Right renal cortex interstitium (tissue), 3 donors: ENCODE measurements at regions not wholly inside any gene's neighbourhood (a gene's known extent, or its start where the extent isn't known, plus 50 kb on each side); places are given as distances from the start of the nearest gene placed in this dataset.

Source experiments
- DNase-seq, 3 donors: peaks; one replicate each; pipeline ENCODE4 v3.0.0-alpha.2; 2013; ENCODE audit warnings: low read depth in 3 of 3, low spot score in 2 of 3

GRCh38 chr2:177072090-177072489 lies 140.5 kb upstream of the HNRNPA3 start:
- DNase-seq = no peak

- DNase-seq = no peak
Observed at GRCh38 chr2:177073611-177074010, 139.0 kb upstream of the HNRNPA3 start.

GRCh38 chr2:177074099-177074710 lies 138.4 kb upstream of the HNRNPA3 start:
- no peak for DNase-seq

- no peak for DNase-seq
Observed at GRCh38 chr2:177075254-177075653, 137.3 kb upstream of the HNRNPA3 start.

GRCh38 chr2:177076636-177077179 lies 135.9 kb upstream of the HNRNPA3 start:
- no peak for DNase-seq

- no peak for DNase-seq
Observed at GRCh38 chr2:177077778-177078177, 134.8 kb upstream of the HNRNPA3 start.

GRCh38 chr2:177078416-177078815 lies 134.2 kb upstream of the HNRNPA3 start:
- DNase-seq = no peak

- no peak for DNase-seq
Observed at GRCh38 chr2:177078855-177079254, 133.7 kb upstream of the HNRNPA3 start.

- DNase-seq = no peak
Observed at GRCh38 chr2:177080746-177081284, 131.8 kb upstream of the HNRNPA3 start.

- DNase-seq = no peak
Observed at GRCh38 chr2:177084607-177085006, 128.0 kb upstream of the HNRNPA3 start.

GRCh38 chr2:177088529-177088928 lies 124.1 kb upstream of the HNRNPA3 start:
- no peak for DNase-seq

- no peak for DNase-seq
Observed at GRCh38 chr2:177090967-177091366, 121.6 kb upstream of the HNRNPA3 start.

- no peak for DNase-seq
Observed at GRCh38 chr2:177093371-177093770, 119.2 kb upstream of the HNRNPA3 start.

- no peak for DNase-seq
Observed at GRCh38 chr2:177098001-177098613, 114.5 kb upstream of the HNRNPA3 start.

GRCh38 chr2:177101930-177102329 lies 110.7 kb upstream of the HNRNPA3 start:
- no peak for DNase-seq

GRCh38 chr2:177106212-177106611 lies 106.4 kb upstream of the HNRNPA3 start:
- no peak for DNase-seq

GRCh38 chr2:177108890-177109289 lies 103.7 kb upstream of the HNRNPA3 start:
- DNase-seq = no peak

- no peak for DNase-seq
Observed at GRCh38 chr2:177114712-177115111, 97.9 kb upstream of the HNRNPA3 start.

GRCh38 chr2:177117755-177118154 lies 94.8 kb upstream of the HNRNPA3 start:
- DNase-seq = no peak

GRCh38 chr2:177118636-177119035 lies 94.0 kb upstream of the HNRNPA3 start:
- DNase-seq = no peak

GRCh38 chr2:177119099-177119498 lies 93.5 kb upstream of the HNRNPA3 start:
- no peak for DNase-seq

GRCh38 chr2:177123048-177123447 lies 89.5 kb upstream of the HNRNPA3 start:
- no peak for DNase-seq
